ENCODE measurements at regions not wholly inside any gene's neighbourhood (a gene's known extent, or its start where the extent isn't known, plus 50 kb on each side); places are given as distances from the start of the nearest gene placed in this dataset.

- intact Hi-C loops (cut with DNase I) = no loop called here
- Histone ChIP-seq H3K27ac (ENCODE audit: low read depth in 1 of 2, low read length in 2 of 2) (no peak overlapping the region), H3K36me3 (ENCODE audit: control insufficient read depth in 1 of 2, insufficient read depth in 2 of 2, low read length in 1 of 2) (no peaks in the 10 kb centered on the region), H3K9me3 (ENCODE audit: control insufficient read depth, low read length) (no peaks in the 10 kb centered on the region), H3K27me3 (ENCODE audit: control insufficient read depth in 1 of 2, insufficient read depth in 2 of 2, low read length in 1 of 2) (no peaks in the 10 kb centered on the region), H3K4me3 (ENCODE audit: low read length in 2 of 2) (no peak overlapping the region), H3K4me1 (ENCODE audit: control insufficient read depth in 1 of 2, insufficient read depth in 2 of 2, low read length in 2 of 2) (no peaks in the 10 kb centered on the region)
- WGBS, 2 donors = 95 to 96% methylated on average over 2 of the region's 2 CpGs
- DNase-seq = no peak
- ATAC-seq (ENCODE audit: low FRiP score) = no peak
Measured at GRCh38 chr5:90071656-90072055, 337.9 kb downstream of the CETN3 start.

GRCh38 chr5:90071066-90071465 lies 338.5 kb downstream of the CETN3 start:
- Histone ChIP-seq H3K9me3 (ENCODE audit: control insufficient read depth, low read length) (no peaks in the 10 kb centered on the region), H3K27ac (ENCODE audit: low read depth in 1 of 2, low read length in 2 of 2) (no peak overlapping the region), H3K4me1 (ENCODE audit: control insufficient read depth in 1 of 2, insufficient read depth in 2 of 2, low read length in 2 of 2) (no peaks in the 10 kb centered on the region), H3K27me3 (ENCODE audit: control insufficient read depth in 1 of 2, insufficient read depth in 2 of 2, low read length in 1 of 2) (no peaks in the 10 kb centered on the region), H3K4me3 (ENCODE audit: low read length in 2 of 2) (no peak overlapping the region), H3K36me3 (ENCODE audit: control insufficient read depth in 1 of 2, insufficient read depth in 2 of 2, low read length in 1 of 2) (no peaks in the 10 kb centered on the region)
- DNase-seq = no peak
- 35 to 39% methylated on average over 1 of the region's 1 CpG for WGBS, 2 donors
- ATAC-seq (ENCODE audit: low FRiP score) = no peak
- intact Hi-C loops (cut with DNase I) = no loop called here

- DNase-seq = no peak
- ATAC-seq (ENCODE audit: low FRiP score) = no peak
- Histone ChIP-seq H3K4me1 (ENCODE audit: control insufficient read depth in 1 of 2, insufficient read depth in 2 of 2, low read length in 2 of 2) (no peaks in the 10 kb centered on the region), H3K36me3 (ENCODE audit: control insufficient read depth in 1 of 2, insufficient read depth in 2 of 2, low read length in 1 of 2) (no peaks in the 10 kb centered on the region), H3K9me3 (ENCODE audit: control insufficient read depth, low read length) (no peaks in the 10 kb centered on the region), H3K27ac (ENCODE audit: low read depth in 1 of 2, low read length in 2 of 2) (no peak overlapping the region), H3K27me3 (ENCODE audit: control insufficient read depth in 1 of 2, insufficient read depth in 2 of 2, low read length in 1 of 2) (no peaks in the 10 kb centered on the region), H3K4me3 (ENCODE audit: low read length in 2 of 2) (no peak overlapping the region)
- 98 to 99% methylated on average over 2 of the region's 2 CpGs for WGBS, 2 donors
- intact Hi-C loops (cut with DNase I) = no loop called here
Measured at GRCh38 chr5:90066920-90067319, 342.6 kb downstream of the CETN3 start.

GRCh38 chr5:90056911-90057705 lies 352.4 kb downstream of the CETN3 start:
- Histone ChIP-seq H3K36me3 (ENCODE audit: control insufficient read depth in 1 of 2, insufficient read depth in 2 of 2, low read length in 1 of 2) (no peaks in the 10 kb centered on the region), H3K4me1 (ENCODE audit: control insufficient read depth in 1 of 2, insufficient read depth in 2 of 2, low read length in 2 of 2) (peaks cover 0 to 2% of the 10 kb centered on the region in 2 donors), H3K27ac (ENCODE audit: low read depth in 1 of 2, low read length in 2 of 2) (no peak overlapping the region), H3K27me3 (ENCODE audit: control insufficient read depth in 1 of 2, insufficient read depth in 2 of 2, low read length in 1 of 2) (no peaks in the 10 kb centered on the region), H3K4me3 (ENCODE audit: low read length in 2 of 2) (no peak overlapping the region), H3K9me3 (ENCODE audit: control insufficient read depth, low read length) (no peaks in the 10 kb centered on the region)
- peak; percentile 59 for ATAC-seq (ENCODE audit: low FRiP score)
- peak in 1 of 2 donors; percentile 31 for DNase-seq
- intact Hi-C loops (cut with DNase I) = no loop called here
- WGBS, 2 donors = 30 to 33% methylated on average over 15 of the region's 15 CpGs

GRCh38 chr5:90055831-90056328 lies 353.7 kb downstream of the CETN3 start:
- no peaks in the 10 kb centered on the region for H3K9me3 ChIP-seq (ENCODE audit: control insufficient read depth, low read length)
- peak overlapping the region in 1 of 2 donors; percentile 57 for H3K27ac ChIP-seq (ENCODE audit: low read depth in 1 of 2, low read length in 2 of 2)
- no peak for ATAC-seq (ENCODE audit: low FRiP score)
- H3K36me3 ChIP-seq (ENCODE audit: control insufficient read depth in 1 of 2, insufficient read depth in 2 of 2, low read length in 1 of 2) = no peaks in the 10 kb centered on the region
- 14 to 16% methylated on average over 9 of the region's 9 CpGs for WGBS, 2 donors
- peaks cover 2% of the 10 kb centered on the region in 2 donors for H3K4me1 ChIP-seq (ENCODE audit: control insufficient read depth in 1 of 2, insufficient read depth in 2 of 2, low read length in 2 of 2)
- peak overlapping the region in 1 of 2 donors; percentile 34 for H3K4me3 ChIP-seq (ENCODE audit: low read length in 2 of 2)
- DNase-seq = no peak
- intact Hi-C loops (cut with DNase I) = no loop called here
- no peaks in the 10 kb centered on the region for H3K27me3 ChIP-seq (ENCODE audit: control insufficient read depth in 1 of 2, insufficient read depth in 2 of 2, low read length in 1 of 2)

- Histone ChIP-seq H3K27ac (ENCODE audit: low read depth in 1 of 2, low read length in 2 of 2) (no peak overlapping the region), H3K9me3 (ENCODE audit: control insufficient read depth, low read length) (no peaks in the 10 kb centered on the region), H3K36me3 (ENCODE audit: control insufficient read depth in 1 of 2, insufficient read depth in 2 of 2, low read length in 1 of 2) (no peaks in the 10 kb centered on the region), H3K4me3 (ENCODE audit: low read length in 2 of 2) (no peak overlapping the region), H3K27me3 (ENCODE audit: control insufficient read depth in 1 of 2, insufficient read depth in 2 of 2, low read length in 1 of 2) (no peaks in the 10 kb centered on the region), H3K4me1 (ENCODE audit: control insufficient read depth in 1 of 2, insufficient read depth in 2 of 2, low read length in 2 of 2) (peaks cover 2% of the 10 kb centered on the region in 2 donors)
- ATAC-seq (ENCODE audit: low FRiP score) (no peak), DNase-seq (no peak)
- intact Hi-C loops (cut with DNase I) = no loop called here
- 98% methylated on average over 3 of the region's 3 CpGs for WGBS, 2 donors
Measured at GRCh38 chr5:90054612-90055011, 354.9 kb downstream of the CETN3 start.

- Histone ChIP-seq H3K36me3 (ENCODE audit: control insufficient read depth in 1 of 2, insufficient read depth in 2 of 2, low read length in 1 of 2) (no peaks in the 10 kb centered on the region), H3K27ac (ENCODE audit: low read depth in 1 of 2, low read length in 2 of 2) (no peak overlapping the region), H3K4me3 (ENCODE audit: low read length in 2 of 2) (no peak overlapping the region), H3K9me3 (ENCODE audit: control insufficient read depth, low read length) (no peaks in the 10 kb centered on the region), H3K27me3 (ENCODE audit: control insufficient read depth in 1 of 2, insufficient read depth in 2 of 2, low read length in 1 of 2) (no peaks in the 10 kb centered on the region), H3K4me1 (ENCODE audit: control insufficient read depth in 1 of 2, insufficient read depth in 2 of 2, low read length in 2 of 2) (peaks cover 2% of the 10 kb centered on the region in 2 donors)
- WGBS, 2 donors = 7 to 27% methylated on average over 1 of the region's 1 CpG
- intact Hi-C loops (cut with DNase I) = no loop called here
- no peak for ATAC-seq (ENCODE audit: low FRiP score)
- DNase-seq = no peak
Measured at GRCh38 chr5:90051756-90052155, 357.8 kb downstream of the CETN3 start.

- Histone ChIP-seq H3K27ac (ENCODE audit: low read depth in 1 of 2, low read length in 2 of 2) (no peak overlapping the region), H3K4me1 (ENCODE audit: control insufficient read depth in 1 of 2, insufficient read depth in 2 of 2, low read length in 2 of 2) (peaks cover 0 to 2% of the 10 kb centered on the region in 2 donors), H3K27me3 (ENCODE audit: control insufficient read depth in 1 of 2, insufficient read depth in 2 of 2, low read length in 1 of 2) (no peaks in the 10 kb centered on the region), H3K9me3 (ENCODE audit: control insufficient read depth, low read length) (no peaks in the 10 kb centered on the region), H3K4me3 (ENCODE audit: low read length in 2 of 2) (no peak overlapping the region), H3K36me3 (ENCODE audit: control insufficient read depth in 1 of 2, insufficient read depth in 2 of 2, low read length in 1 of 2) (no peaks in the 10 kb centered on the region)
- WGBS, 2 donors = 77 to 90% methylated on average over 2 of the region's 2 CpGs
- DNase-seq (no peak), ATAC-seq (ENCODE audit: low FRiP score) (no peak)
- intact Hi-C loops (cut with DNase I) = no loop called here
Measured at GRCh38 chr5:90050103-90050502, 359.5 kb downstream of the CETN3 start.

GRCh38 chr5:90047113-90047512 lies 362.4 kb downstream of the CETN3 start:
- ATAC-seq (ENCODE audit: low FRiP score) (no peak), DNase-seq (no peak)
- Histone ChIP-seq H3K4me3 (ENCODE audit: low read length in 2 of 2) (no peak overlapping the region), H3K4me1 (ENCODE audit: control insufficient read depth in 1 of 2, insufficient read depth in 2 of 2, low read length in 2 of 2) (peaks cover 0 to 2% of the 10 kb centered on the region in 2 donors), H3K9me3 (ENCODE audit: control insufficient read depth, low read length) (no peaks in the 10 kb centered on the region), H3K27me3 (ENCODE audit: control insufficient read depth in 1 of 2, insufficient read depth in 2 of 2, low read length in 1 of 2) (no peaks in the 10 kb centered on the region), H3K27ac (ENCODE audit: low read depth in 1 of 2, low read length in 2 of 2) (no peak overlapping the region), H3K36me3 (ENCODE audit: control insufficient read depth in 1 of 2, insufficient read depth in 2 of 2, low read length in 1 of 2) (no peaks in the 10 kb centered on the region)
- intact Hi-C loops (cut with DNase I) = no loop called here
- WGBS, 2 donors = 83 to 85% methylated on average over 5 of the region's 5 CpGs
